HEK293 (cell line): ENCODE measurements at regions not wholly inside any gene's neighbourhood (a gene's known extent, or its start where the extent isn't known, plus 50 kb on each side); places are given as distances from the start of the nearest gene placed in this dataset.

Experiments
- CTCF ChIA-PET: fragments of 350-600 bp; formaldehyde crosslinking; extraction: SDS; loops from one replicate; lab custom pipeline; 2021; ENCODE audit warnings: antibody characterized with exemption; lab: Yijun Ruan, JAX
- POLR2A ChIA-PET: fragments of 300-600 bp; formaldehyde crosslinking; extraction: SDS; loops from one replicate; lab custom pipeline; 2020; ENCODE audit warnings: antibody characterized with exemption, inconsistent platforms; lab: Yijun Ruan, JAX
- H3K27ac ChIP-seq: fragments of 200-500 bp; sonication (Bioruptor generic); 2 replicates; pipeline ENCODE4 v1.5.1; 2014; ENCODE audit warnings: low read depth, low read length, control low read depth, inconsistent platforms; ENCODE audit errors: extremely low read depth
- H3K36me3 ChIP-seq, 2 experiments: fragments of 200-500 bp in 1 of 2; sonication (Bioruptor generic) in 1 of 2; 1 replicate in 1 of 2; 2 replicates in 1 of 2; pipeline ENCODE4 v1.5.1; 2014 to 2017; ENCODE audit warnings: inconsistent platforms in 2 of 2, low read length in 2 of 2; ENCODE audit not compliant: control insufficient read depth in 2 of 2, insufficient read depth in 1 of 2
- H3K4me1 ChIP-seq: fragments of 200-500 bp; sonication (Bioruptor generic); 2 replicates; pipeline ENCODE4 v1.5.1; 2014; ENCODE audit warnings: mild to moderate bottlenecking, low read length, inconsistent platforms; ENCODE audit not compliant: control insufficient read depth, insufficient read depth
- H3K4me3 ChIP-seq: 2 replicates; pipeline ENCODE4 v1.5.1; 2011; ENCODE audit warnings: low read depth, mild to moderate bottlenecking, control low read depth, low read length, moderate library complexity
- H3K9me3 ChIP-seq: fragments of 200-500 bp; sonication (Bioruptor generic); 2 replicates; pipeline ENCODE4 v1.5.1; 2014; ENCODE audit warnings: low read depth, low read length, inconsistent platforms; ENCODE audit not compliant: control insufficient read depth, insufficient read depth
- FEZF1 ChIP-seq: fragments of 450-650 bp; formaldehyde crosslinking; IDR thresholded peaks from 2 replicates; pipeline ENCODE4 v1.5.1; 2016; ENCODE audit warnings: missing biosample characterization, missing genetic modification characterization
- GLI2 ChIP-seq: fragments of 450-650 bp; formaldehyde crosslinking; IDR thresholded peaks from 2 replicates; pipeline ENCODE4; 2017; ENCODE audit warnings: missing biosample characterization, missing genetic modification characterization, low read depth, borderline replicate concordance
- KLF7 ChIP-seq: fragments of 450-650 bp; formaldehyde crosslinking; IDR thresholded peaks from 2 replicates; pipeline ENCODE4 v1.5.1; 2016; ENCODE audit warnings: missing biosample characterization, missing genetic modification characterization, borderline replicate concordance
- OSR2 ChIP-seq: fragments of 450-650 bp; formaldehyde crosslinking; IDR thresholded peaks from 2 replicates; pipeline ENCODE4 v1.5.1; 2016; ENCODE audit warnings: missing biosample characterization, missing genetic modification characterization
- PRDM1 ChIP-seq: fragments of 450-650 bp; formaldehyde crosslinking; IDR thresholded peaks from 2 replicates; pipeline ENCODE4; 2016; ENCODE audit warnings: missing biosample characterization, missing genetic modification characterization
- RBAK ChIP-seq: fragments of 450-650 bp; formaldehyde crosslinking; IDR thresholded peaks from 2 replicates; pipeline ENCODE4 v1.5.1; 2016; ENCODE audit warnings: missing biosample characterization, missing genetic modification characterization
- REPIN1 ChIP-seq: fragments of 450-650 bp; formaldehyde crosslinking; IDR thresholded peaks from 2 replicates; pipeline ENCODE4 v1.5.1; 2017; ENCODE audit warnings: missing biosample characterization, missing genetic modification characterization, low read depth
- YY2 ChIP-seq: fragments of 450-650 bp; formaldehyde crosslinking; IDR thresholded peaks from 2 replicates; pipeline ENCODE4 v1.5.1; 2016; ENCODE audit warnings: missing biosample characterization, missing genetic modification characterization
- ZNF10 ChIP-seq: fragments of 450-650 bp; formaldehyde crosslinking; IDR thresholded peaks from 2 replicates; pipeline ENCODE4 v1.5.1; 2017; ENCODE audit warnings: missing biosample characterization, missing genetic modification characterization
- ZNF202 ChIP-seq: fragments of 450-650 bp; formaldehyde crosslinking; IDR thresholded peaks from 2 replicates; pipeline ENCODE4 v1.5.1; 2016; ENCODE audit warnings: missing biosample characterization, missing genetic modification characterization, borderline replicate concordance
- ZNF221 ChIP-seq: fragments of 450-650 bp; formaldehyde crosslinking; IDR thresholded peaks from 2 replicates; pipeline ENCODE4 v1.5.1; 2017; ENCODE audit warnings: missing biosample characterization, missing genetic modification characterization, borderline replicate concordance
- ZNF23 ChIP-seq: fragments of 450-650 bp; formaldehyde crosslinking; IDR thresholded peaks from 2 replicates; pipeline ENCODE4 v1.5.1; 2016; ENCODE audit warnings: missing biosample characterization, missing genetic modification characterization, borderline replicate concordance
- ZNF24 ChIP-seq: fragments of 450-650 bp; formaldehyde crosslinking; IDR thresholded peaks from 2 replicates; pipeline ENCODE4 v1.5.1; 2016; ENCODE audit warnings: missing biosample characterization, missing genetic modification characterization
- ZNF26 ChIP-seq: fragments of 450-650 bp; formaldehyde crosslinking; IDR thresholded peaks from 2 replicates; pipeline ENCODE4 v1.5.1; 2016; ENCODE audit warnings: missing biosample characterization, missing genetic modification characterization
- ZNF292 ChIP-seq: fragments of 450-650 bp; formaldehyde crosslinking; IDR thresholded peaks from 2 replicates; pipeline ENCODE4 v1.5.1; 2016; ENCODE audit warnings: low read depth, missing biosample characterization, missing genetic modification characterization, borderline replicate concordance
- ZNF621 ChIP-seq: fragments of 450-650 bp; formaldehyde crosslinking; IDR thresholded peaks from 2 replicates; pipeline ENCODE4 v1.5.1; 2017; ENCODE audit warnings: missing biosample characterization, missing genetic modification characterization
- ZNF701 ChIP-seq: fragments of 450-650 bp; formaldehyde crosslinking; IDR thresholded peaks from 2 replicates; pipeline ENCODE4 v1.5.1; 2016; ENCODE audit warnings: missing biosample characterization, missing genetic modification characterization
- ZNF843 ChIP-seq: fragments of 450-650 bp; formaldehyde crosslinking; IDR thresholded peaks from 2 replicates; pipeline ENCODE4 v1.5.1; 2016; ENCODE audit warnings: missing biosample characterization, missing genetic modification characterization
- ZSCAN30 ChIP-seq: fragments of 450-650 bp; IDR thresholded peaks from 2 replicates; pipeline ENCODE4 v1.5.1; 2018; ENCODE audit warnings: missing biosample characterization, mild to moderate bottlenecking, missing genetic modification characterization, moderate library complexity
- TF ChIP-seq, protein P1 (sequence below): fragments of 450-650 bp; formaldehyde crosslinking; IDR thresholded peaks from 2 replicates; pipeline ENCODE4 v1.5.1; 2016; ENCODE audit warnings: missing biosample characterization, missing genetic modification characterization
- TF ChIP-seq, protein P2 (sequence below): fragments of 450-650 bp; IDR thresholded peaks from 2 replicates; pipeline ENCODE4 v1.5.1; 2018; ENCODE audit warnings: missing biosample characterization, mild to moderate bottlenecking, missing genetic modification characterization
- TF ChIP-seq, protein P3 (sequence below): fragments of 450-650 bp; formaldehyde crosslinking; IDR thresholded peaks from 2 replicates; pipeline ENCODE4 v1.5.1; 2016; ENCODE audit warnings: missing biosample characterization, missing genetic modification characterization

- no peaks in the 10 kb centered on the region for H3K9me3 ChIP-seq
- no peaks in the 10 kb centered on the region for H3K4me1 ChIP-seq
- no peak overlapping the region for H3K27ac ChIP-seq
- no peak overlapping the region for H3K4me3 ChIP-seq
- TF ChIP-seq ZNF701 (tag by site-specific recombination) (no peak), ZNF24 (no peak), ZNF23 (no peak), ZNF26 (tag by site-specific recombination) (no peak), OSR2 (tag by site-specific recombination) (no peak), ZSCAN30 (tag by site-specific recombination) (no peak), ZNF221 (tag by site-specific recombination) (no peak), RBAK (tag by site-specific recombination) (no peak), REPIN1 (tag by site-specific recombination) (no peak), YY2 (no peak), PRDM1 (tag by site-specific recombination) (no peak), ZNF621 (tag by site-specific recombination) (no peak)
- TF ChIP-seq, protein P1, sequence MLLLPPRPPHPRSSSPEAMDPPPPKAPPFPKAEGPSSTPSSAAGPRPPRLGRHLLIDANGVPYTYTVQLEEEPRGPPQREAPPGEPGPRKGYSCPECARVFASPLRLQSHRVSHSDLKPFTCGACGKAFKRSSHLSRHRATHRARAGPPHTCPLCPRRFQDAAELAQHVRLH (tag by site-specific recombination), result no peak
- CTCF ChIA-PET, result interaction anchor here (1.0 kb wide), 1 partner anchor 9 kb away, joined by 3 read pairs; no protein-coding TSS in a partner anchor
- H3K36me3 ChIP-seq, result no peaks in the 10 kb centered on the region
- POLR2A ChIA-PET, result no interaction called here
Measured at GRCh38 chr5:144581044-144581443, 410.4 kb downstream of the KCTD16 start.

GRCh38 chr5:144577676-144578075 lies 407.0 kb downstream of the KCTD16 start:
- H3K9me3 ChIP-seq, result no peaks in the 10 kb centered on the region
- H3K4me3 ChIP-seq, result no peak overlapping the region
- TF ChIP-seq FEZF1, result no peak
- no peaks in the 10 kb centered on the region for H3K36me3 ChIP-seq
- H3K4me1 ChIP-seq, result no peaks in the 10 kb centered on the region
- no peak overlapping the region for H3K27ac ChIP-seq
- POLR2A ChIA-PET, result no interaction called here
- CTCF ChIA-PET, result no interaction called here

DNA sequence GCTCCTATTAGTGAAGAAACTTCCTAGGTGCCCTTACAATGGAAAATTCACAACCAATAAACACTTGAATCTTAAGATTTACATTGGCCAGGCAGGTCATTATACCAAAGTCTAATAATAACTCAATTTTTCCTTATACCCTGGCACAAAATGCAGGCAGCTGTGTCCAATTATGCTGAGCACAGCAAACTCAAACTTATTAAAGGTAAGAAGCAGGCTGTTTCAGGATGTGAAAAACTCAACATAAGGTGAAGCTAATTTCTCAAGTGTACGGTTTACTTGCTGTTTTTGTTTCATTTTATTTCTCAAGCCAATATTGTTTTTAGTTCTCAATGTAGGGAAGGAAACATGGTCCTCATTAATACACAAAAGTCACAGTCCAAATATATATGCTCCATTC lies 405.1 kb downstream of the KCTD16 start:
- ChIA-PET POLR2A (no interaction called here), CTCF (no interaction called here)
- no peaks in the 10 kb centered on the region for H3K4me1 ChIP-seq
- H3K9me3 ChIP-seq, result no peaks in the 10 kb centered on the region
- H3K36me3 ChIP-seq, result no peaks in the 10 kb centered on the region
- no peak overlapping the region for H3K4me3 ChIP-seq
- TF ChIP-seq ZNF10, result no peak
- TF ChIP-seq, protein P2, sequence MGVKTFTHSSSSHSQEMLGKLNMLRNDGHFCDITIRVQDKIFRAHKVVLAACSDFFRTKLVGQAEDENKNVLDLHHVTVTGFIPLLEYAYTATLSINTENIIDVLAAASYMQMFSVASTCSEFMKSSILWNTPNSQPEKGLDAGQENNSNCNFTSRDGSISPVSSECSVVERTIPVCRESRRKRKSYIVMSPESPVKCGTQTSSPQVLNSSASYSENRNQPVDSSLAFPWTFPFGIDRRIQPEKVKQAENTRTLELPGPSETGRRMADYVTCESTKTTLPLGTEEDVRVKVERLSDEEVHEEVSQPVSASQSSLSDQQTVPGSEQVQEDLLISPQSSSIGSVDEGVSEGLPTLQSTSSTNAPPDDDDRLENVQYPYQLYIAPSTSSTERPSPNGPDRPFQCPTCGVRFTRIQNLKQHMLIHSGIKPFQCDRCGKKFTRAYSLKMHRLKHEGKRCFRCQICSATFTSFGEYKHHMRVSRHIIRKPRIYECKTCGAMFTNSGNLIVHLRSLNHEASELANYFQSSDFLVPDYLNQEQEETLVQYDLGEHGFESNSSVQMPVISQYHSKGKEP (tag by site-specific recombination), result no peak
- TF ChIP-seq ZNF202 (tag by site-specific recombination), result no peak
- TF ChIP-seq ZNF292 (tag by site-specific recombination), result no peak
- no peak for TF ChIP-seq GLI2
- TF ChIP-seq ZNF843 (tag by site-specific recombination), result no peak
- no peak for TF ChIP-seq KLF7
- TF ChIP-seq, protein P3, sequence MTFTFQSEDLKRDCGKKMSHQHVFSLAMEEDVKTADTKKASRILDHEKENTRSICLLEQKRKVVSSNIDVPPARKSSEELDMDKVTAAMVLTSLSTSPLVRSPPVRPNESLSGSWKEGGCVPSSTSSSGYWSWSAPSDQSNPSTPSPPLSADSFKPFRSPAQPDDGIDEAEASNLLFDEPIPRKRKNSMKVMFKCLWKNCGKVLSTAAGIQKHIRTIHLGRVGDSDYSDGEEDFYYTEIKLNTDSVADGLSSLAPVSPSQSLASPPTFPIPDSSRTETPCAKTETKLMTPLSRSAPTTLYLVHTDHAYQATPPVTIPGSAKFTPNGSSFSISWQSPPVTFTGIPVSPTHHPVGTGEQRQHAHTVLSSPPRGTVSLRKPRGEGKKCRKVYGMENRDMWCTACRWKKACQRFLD, result no peak
- H3K27ac ChIP-seq, result no peak overlapping the region
